GM18909 (cell line): ENCODE measurements at regions not wholly inside any gene's neighbourhood (a gene's known extent, or its start where the extent isn't known, plus 50 kb on each side); places are given as distances from the start of the nearest gene placed in this dataset.

ENCODE experiments used
- ATAC-seq: cut with Tn5 transposase; IDR thresholded peaks from one replicate; pipeline ENCODE4 v1.9.1; 2021; ENCODE audit warnings: mild to moderate bottlenecking; ENCODE audit not compliant: unreplicated experiment, poor library complexity

- no peak for ATAC-seq
These were observed 93.1 kb upstream of the FTMT start for GRCh38 chr5:121758615-121759014.

- no peak for ATAC-seq
These were observed 89.3 kb upstream of the FTMT start for GRCh38 chr5:121762426-121762825.

DNA sequence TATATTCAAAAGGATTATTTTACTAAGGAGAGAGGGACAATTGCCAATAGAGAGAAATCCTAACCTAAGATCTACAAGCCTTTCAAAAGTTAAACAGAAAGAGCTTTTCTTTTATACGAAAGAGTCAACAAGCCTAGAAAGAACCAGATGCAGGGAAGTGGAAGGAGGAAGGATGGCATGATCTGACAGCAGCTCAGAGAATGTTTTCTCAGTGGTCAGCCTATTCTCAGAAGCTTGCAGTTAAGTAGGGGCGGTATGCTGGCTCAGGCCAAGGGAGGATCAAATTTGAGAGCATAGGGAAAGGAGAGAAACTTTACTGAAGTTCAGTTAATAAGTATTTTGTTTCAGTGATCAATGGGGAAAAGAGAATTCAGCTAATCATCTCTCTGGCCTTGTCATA is 88.0 kb upstream of the FTMT start:
- no peak for ATAC-seq

GRCh38 chr5:121780406-121780805 is 71.3 kb upstream of the FTMT start:
- ATAC-seq: no peak

- no peak for ATAC-seq
These were observed 68.0 kb upstream of the FTMT start for GRCh38 chr5:121783700-121784099.

DNA sequence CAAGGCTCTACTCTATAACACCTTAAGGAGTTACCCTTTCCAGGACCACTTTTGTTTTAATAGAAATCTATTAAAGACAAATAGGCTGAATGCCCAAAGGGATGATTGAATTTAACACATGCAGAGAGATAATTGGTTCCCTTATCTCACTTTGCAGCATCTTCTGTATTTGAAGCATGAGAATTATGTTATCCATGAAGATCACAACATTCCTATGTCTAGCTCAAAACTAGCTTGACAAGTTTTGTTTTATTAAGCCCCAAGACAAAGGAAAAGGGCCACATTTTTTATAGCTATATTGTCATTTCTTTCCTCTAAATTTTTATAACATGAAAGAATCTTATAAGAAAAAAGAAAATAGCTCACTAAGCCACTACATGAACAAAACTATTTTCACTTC is 57.9 kb upstream of the FTMT start:
- ATAC-seq: no peak

DNA sequence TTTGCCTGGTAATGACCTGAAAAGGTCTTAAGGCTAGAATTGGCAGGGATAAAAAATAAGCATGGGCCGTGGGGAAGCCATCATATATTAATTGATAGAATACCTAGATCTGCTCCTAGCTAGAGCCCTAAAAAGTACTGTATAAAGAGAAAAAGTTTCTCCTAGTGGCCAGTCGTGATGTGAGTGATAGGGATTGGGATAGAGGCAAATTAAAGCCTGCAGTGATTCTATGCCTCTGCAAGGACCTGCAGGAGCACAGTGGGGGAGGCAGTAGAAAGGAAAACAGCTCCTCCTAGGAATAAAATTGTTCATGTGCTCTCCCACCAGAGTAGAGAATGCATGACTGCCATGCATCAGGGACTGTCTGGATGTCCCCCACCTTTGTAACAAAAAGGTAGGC is 56.2 kb upstream of the FTMT start:
- ATAC-seq: no peak

DNA sequence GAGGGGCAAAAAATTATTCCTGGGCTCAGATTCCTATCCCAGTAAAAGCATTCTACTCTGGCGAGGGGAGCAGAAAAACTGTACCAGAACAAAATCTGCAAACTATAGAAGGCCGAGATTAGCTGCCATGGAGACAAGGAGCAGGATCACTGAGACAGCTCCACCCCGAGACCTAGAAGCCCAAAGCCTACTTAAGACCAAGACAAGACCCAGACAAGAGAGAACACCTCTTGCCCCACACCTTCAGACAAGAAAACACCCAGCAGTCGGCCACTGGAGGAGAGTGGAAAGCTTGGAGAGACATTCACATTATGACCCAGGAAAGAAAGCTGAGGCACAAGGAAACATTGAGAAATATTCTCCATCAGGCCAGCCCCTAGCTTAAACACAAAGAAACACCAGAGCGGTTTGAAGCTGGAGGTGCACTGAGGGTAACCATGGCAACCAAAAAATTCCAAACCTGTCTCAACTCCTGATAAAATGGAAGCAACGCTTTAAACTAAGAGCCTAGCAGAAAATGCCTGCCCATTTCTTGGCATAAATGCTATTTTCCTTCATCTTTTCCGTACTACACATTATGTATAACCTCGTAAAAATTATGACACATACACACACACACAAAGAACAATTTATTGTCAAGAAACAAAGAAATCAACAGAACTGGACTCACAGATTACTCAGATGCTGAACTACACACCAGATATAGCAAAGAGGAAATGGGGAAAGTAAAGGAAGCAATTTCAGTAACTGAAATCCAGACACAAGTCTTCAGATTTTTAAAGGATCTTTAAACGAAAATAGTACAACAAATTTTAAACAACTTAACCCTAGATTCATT is 53.8 kb upstream of the FTMT start:
- no peak for ATAC-seq
